ENCODE measurements at regions not wholly inside any gene's neighbourhood (a gene's known extent, or its start where the extent isn't known, plus 50 kb on each side); places are given as distances from the start of the nearest gene placed in this dataset.

- H3K79me2 ChIP-seq (ENCODE audit: low read length), result no peaks in the 10 kb centered on the region
- H3K4me1 ChIP-seq (ENCODE audit: low read length), result peaks cover 34% of the 10 kb centered on the region
- peak overlapping the region; percentile 31 for H3K27ac ChIP-seq (ENCODE audit: low read length)
- peak overlapping the region; percentile 57 for H3K4me2 ChIP-seq (ENCODE audit: low read length)
- peaks cover 4% of the 10 kb centered on the region; the same call in 1 of the 2 replicates for H3K27me3 ChIP-seq (ENCODE audit: low read depth, low read length)
- H2AFZ ChIP-seq (ENCODE audit: low read depth, low read length), result no peak overlapping the region
- H3K4me3 ChIP-seq (ENCODE audit: low read length), result no peak overlapping the region; the same call in 1 of the 2 replicates
- H3K36me3 ChIP-seq (replicated peaks; ENCODE audit: low read depth, low read length), result peaks cover 9% of the 10 kb centered on the region
- H3K9ac ChIP-seq (ENCODE audit: low read length), result no peak overlapping the region
- peaks cover 14% of the 10 kb centered on the region for H3K9me3 ChIP-seq (ENCODE audit: insufficient read depth, low read length)
- no peaks in the 10 kb centered on the region for H4K20me1 ChIP-seq (ENCODE audit: insufficient read depth, low read length)
- no peak for TF ChIP-seq EZH2phosphoT487 (IDR thresholded peaks at IDR 0.05; ENCODE audit: low read depth)
- TF ChIP-seq, protein P1, sequence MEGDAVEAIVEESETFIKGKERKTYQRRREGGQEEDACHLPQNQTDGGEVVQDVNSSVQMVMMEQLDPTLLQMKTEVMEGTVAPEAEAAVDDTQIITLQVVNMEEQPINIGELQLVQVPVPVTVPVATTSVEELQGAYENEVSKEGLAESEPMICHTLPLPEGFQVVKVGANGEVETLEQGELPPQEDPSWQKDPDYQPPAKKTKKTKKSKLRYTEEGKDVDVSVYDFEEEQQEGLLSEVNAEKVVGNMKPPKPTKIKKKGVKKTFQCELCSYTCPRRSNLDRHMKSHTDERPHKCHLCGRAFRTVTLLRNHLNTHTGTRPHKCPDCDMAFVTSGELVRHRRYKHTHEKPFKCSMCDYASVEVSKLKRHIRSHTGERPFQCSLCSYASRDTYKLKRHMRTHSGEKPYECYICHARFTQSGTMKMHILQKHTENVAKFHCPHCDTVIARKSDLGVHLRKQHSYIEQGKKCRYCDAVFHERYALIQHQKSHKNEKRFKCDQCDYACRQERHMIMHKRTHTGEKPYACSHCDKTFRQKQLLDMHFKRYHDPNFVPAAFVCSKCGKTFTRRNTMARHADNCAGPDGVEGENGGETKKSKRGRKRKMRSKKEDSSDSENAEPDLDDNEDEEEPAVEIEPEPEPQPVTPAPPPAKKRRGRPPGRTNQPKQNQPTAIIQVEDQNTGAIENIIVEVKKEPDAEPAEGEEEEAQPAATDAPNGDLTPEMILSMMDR (IDR thresholded peaks at IDR 0.05; ENCODE audit: low read depth, low read length), result no peak
These were observed 151.3 kb upstream of the SLC39A10 start for GRCh38 chr2:195505701-195506100.

GRCh38 chr2:195503208-195503607, 153.8 kb upstream of the SLC39A10 start:
- H3K9ac ChIP-seq (ENCODE audit: low read length), result no peak overlapping the region

DNA sequence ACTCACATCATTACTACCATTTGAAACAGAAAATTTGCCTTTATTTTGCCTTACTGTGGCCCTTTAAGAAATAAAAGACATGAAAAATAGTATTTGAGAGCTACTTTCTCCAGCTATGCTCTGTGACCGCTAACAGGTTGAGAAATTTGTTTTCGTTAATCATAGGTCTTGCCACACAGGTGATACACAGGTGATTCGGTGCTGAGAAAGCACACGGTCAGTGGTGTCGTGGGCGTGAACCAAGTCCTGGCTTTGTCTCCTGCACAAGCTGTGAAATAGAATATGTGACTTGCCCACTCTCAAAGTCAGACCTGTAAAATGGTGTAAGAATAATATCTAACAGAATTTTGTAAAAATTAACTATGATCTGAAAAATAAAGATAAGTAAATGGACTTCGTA, 155.3 kb upstream of the SLC39A10 start:
- Histone ChIP-seq H3K27me3 (ENCODE audit: low read depth, low read length) (peaks cover 4% of the 10 kb centered on the region; the same call in 1 of the 2 replicates), H3K9ac (ENCODE audit: low read length) (no peak overlapping the region), H3K4me2 (ENCODE audit: low read length) (no peak overlapping the region), H3K36me3 (replicated peaks; ENCODE audit: low read depth, low read length) (peaks cover 2% of the 10 kb centered on the region), H3K4me1 (ENCODE audit: low read length) (peaks cover 29% of the 10 kb centered on the region), H2AFZ (ENCODE audit: low read depth, low read length) (no peak overlapping the region), H3K4me3 (ENCODE audit: low read length) (no peak overlapping the region), H3K79me2 (ENCODE audit: low read length) (no peaks in the 10 kb centered on the region), H3K27ac (ENCODE audit: low read length) (no peak overlapping the region), H3K9me3 (ENCODE audit: insufficient read depth, low read length) (peaks cover 2% of the 10 kb centered on the region), H4K20me1 (ENCODE audit: insufficient read depth, low read length) (no peaks in the 10 kb centered on the region)
- TF ChIP-seq, protein P1 (IDR thresholded peaks at IDR 0.05; ENCODE audit: low read depth, low read length), result no peak
- no peak for TF ChIP-seq EZH2phosphoT487 (IDR thresholded peaks at IDR 0.05; ENCODE audit: low read depth)

More at GRCh38 chr2:195503208-195503607, 153.8 kb upstream of the SLC39A10 start:
- H3K4me2 ChIP-seq (ENCODE audit: low read length), result no peak overlapping the region
- H3K4me3 ChIP-seq (ENCODE audit: low read length), result no peak overlapping the region
- peaks cover 4% of the 10 kb centered on the region; the same call in 1 of the 2 replicates for H3K27me3 ChIP-seq (ENCODE audit: low read depth, low read length)
- no peak for TF ChIP-seq EZH2phosphoT487 (IDR thresholded peaks at IDR 0.05; ENCODE audit: low read depth)
- TF ChIP-seq, protein P1 (IDR thresholded peaks at IDR 0.05; ENCODE audit: low read depth, low read length), result no peak
- H3K27ac ChIP-seq (ENCODE audit: low read length), result no peak overlapping the region
- no peaks in the 10 kb centered on the region for H4K20me1 ChIP-seq (ENCODE audit: insufficient read depth, low read length)
- peaks cover 14% of the 10 kb centered on the region for H3K9me3 ChIP-seq (ENCODE audit: insufficient read depth, low read length)
- no peak overlapping the region for H2AFZ ChIP-seq (ENCODE audit: low read depth, low read length)
- peaks cover 9% of the 10 kb centered on the region for H3K36me3 ChIP-seq (replicated peaks; ENCODE audit: low read depth, low read length)
- H3K4me1 ChIP-seq (ENCODE audit: low read length), result peaks cover 33% of the 10 kb centered on the region
- H3K79me2 ChIP-seq (ENCODE audit: low read length), result no peaks in the 10 kb centered on the region

DNA sequence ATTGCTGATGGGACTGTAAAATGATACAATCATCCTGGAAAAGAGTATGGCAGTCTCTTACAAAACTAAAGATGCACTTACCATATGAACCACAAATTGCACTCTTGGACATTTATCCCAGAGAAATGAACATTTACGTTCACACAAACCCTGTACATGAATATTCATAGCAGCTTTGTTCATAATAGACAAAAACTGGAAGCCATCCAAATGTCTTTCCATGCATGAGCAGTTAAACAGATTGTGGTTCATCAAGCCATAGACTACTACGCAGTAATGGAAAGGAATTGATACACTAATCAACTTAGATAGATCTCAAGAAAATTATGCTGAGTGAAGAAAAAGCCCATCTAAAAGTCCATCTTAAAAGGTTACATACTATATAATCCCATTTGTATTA, 156.1 kb upstream of the SLC39A10 start:
- Histone ChIP-seq H3K27ac (ENCODE audit: low read length) (no peak overlapping the region), H3K79me2 (ENCODE audit: low read length) (no peaks in the 10 kb centered on the region), H4K20me1 (ENCODE audit: insufficient read depth, low read length) (no peaks in the 10 kb centered on the region), H3K9ac (ENCODE audit: low read length) (no peak overlapping the region), H2AFZ (ENCODE audit: low read depth, low read length) (no peak overlapping the region), H3K4me1 (ENCODE audit: low read length) (peaks cover 29% of the 10 kb centered on the region), H3K27me3 (ENCODE audit: low read depth, low read length) (peaks cover 4% of the 10 kb centered on the region; the same call in 1 of the 2 replicates), H3K4me2 (ENCODE audit: low read length) (no peak overlapping the region), H3K36me3 (replicated peaks; ENCODE audit: low read depth, low read length) (no peaks in the 10 kb centered on the region), H3K4me3 (ENCODE audit: low read length) (no peak overlapping the region), H3K9me3 (ENCODE audit: insufficient read depth, low read length) (no peaks in the 10 kb centered on the region)
- TF ChIP-seq EZH2phosphoT487 (IDR thresholded peaks at IDR 0.05; ENCODE audit: low read depth), result no peak
- TF ChIP-seq, protein P1 (IDR thresholded peaks at IDR 0.05; ENCODE audit: low read depth, low read length), result no peak
